Liver (tissue), 8 donors: ENCODE measurements at regions not wholly inside any gene's neighbourhood (a gene's known extent, or its start where the extent isn't known, plus 50 kb on each side); places are given as distances from the start of the nearest gene placed in this dataset.

ENCODE experiments used
- DNase-seq: peaks from one replicate; pipeline ENCODE4 v3.0.0-alpha.2; 2017; ENCODE audit warnings: low spot score
- H3K27ac ChIP-seq, 2 donors: one replicate each; pipeline ENCODE4 v1.7.0; 2013; ENCODE audit warnings: inconsistent platforms in 2 of 2, low read length in 2 of 2, control low read depth in 1 of 2, low read depth in 1 of 2, mild to moderate bottlenecking in 1 of 2
- H3K27me3 ChIP-seq, 4 donors: one replicate each; pipeline versions ENCODE4 v1.6.1 to v1.7.0; 2013; ENCODE audit warnings: low read length in 3 of 4, inconsistent platforms in 1 of 4, mild to moderate bottlenecking in 1 of 4, moderate library complexity in 1 of 4; ENCODE audit not compliant: control insufficient read depth in 4 of 4, insufficient read depth in 4 of 4
- H3K36me3 ChIP-seq, 4 donors: one replicate each; pipeline versions ENCODE4 v1.6.1 to v1.7.0; 2013; ENCODE audit warnings: low read length in 3 of 4, mild to moderate bottlenecking in 3 of 4, low read depth in 1 of 4, moderate library complexity in 1 of 4; ENCODE audit not compliant: control insufficient read depth in 4 of 4, insufficient read depth in 3 of 4
- H3K4me1 ChIP-seq, 4 donors: one replicate each; pipeline versions ENCODE4 v1.6.1 to v1.7.0; 2013; ENCODE audit warnings: low read length in 3 of 4, mild to moderate bottlenecking in 3 of 4, moderate library complexity in 1 of 4; ENCODE audit not compliant: control insufficient read depth in 4 of 4, insufficient read depth in 4 of 4
- H3K4me3 ChIP-seq, 3 donors: one replicate each; pipeline versions ENCODE4 v1.6.1 to v1.7.0; 2013; ENCODE audit warnings: low read length in 3 of 3, control low read depth in 1 of 3, low read depth in 1 of 3, mild to moderate bottlenecking in 1 of 3
- H3K9ac ChIP-seq, 2 donors: one replicate each; pipeline ENCODE4 v1.7.0; 2013; ENCODE audit warnings: low read length in 2 of 2, mild to moderate bottlenecking in 2 of 2, moderate library complexity in 2 of 2, control low read depth in 1 of 2, low read depth in 1 of 2
- H3K9me3 ChIP-seq, 4 donors: one replicate each; pipeline versions ENCODE4 v1.6.1 to v1.7.0; 2013; ENCODE audit warnings: low read length in 3 of 4; ENCODE audit not compliant: control insufficient read depth in 4 of 4
- ATF3 ChIP-seq: IDR thresholded peaks from 2 replicates; pipeline ENCODE4 v1.6.1; 2016; ENCODE audit warnings: antibody characterized with exemption
- CTCF ChIP-seq: fragments of 150-350 bp; IDR thresholded peaks from 2 replicates; pipeline ENCODE4 v1.5.1; 2017; ENCODE audit warnings: improper control_type of control experiment, low read depth, low read length; ENCODE audit not compliant: missing input control
- EGR1 ChIP-seq, 2 donors: IDR thresholded peaks; 2 replicates each; pipeline ENCODE4 v1.6.1; 2016 to 2018; ENCODE audit warnings: antibody characterized with exemption in 2 of 2, low read depth in 2 of 2
- FOXA1 ChIP-seq: IDR thresholded peaks from 2 replicates; pipeline ENCODE4 v1.6.1; 2016; ENCODE audit warnings: antibody characterized with exemption
- FOXA2 ChIP-seq: IDR thresholded peaks from 2 replicates; pipeline ENCODE4 v1.6.1; 2016; ENCODE audit warnings: antibody characterized with exemption
- GABPA ChIP-seq, 2 donors: IDR thresholded peaks in 1 of 2; conservative IDR thresholded peaks in 1 of 2; 2 replicates each; pipeline ENCODE4 v1.6.1; 2016; ENCODE audit warnings: antibody characterized with exemption in 2 of 2, mild to moderate bottlenecking in 1 of 2, moderate library complexity in 1 of 2
- HNF4A ChIP-seq, 2 donors: conservative IDR thresholded peaks; 2 replicates each; pipeline ENCODE4 v1.6.1; 2016; ENCODE audit warnings: antibody characterized with exemption in 2 of 2, mild to moderate bottlenecking in 2 of 2
- HNF4G ChIP-seq: IDR thresholded peaks from 2 replicates; pipeline ENCODE4 v1.6.1; 2016; ENCODE audit warnings: antibody characterized with exemption
- MAX ChIP-seq: IDR thresholded peaks from 2 replicates; pipeline ENCODE4 v1.6.1; 2016; ENCODE audit warnings: antibody characterized with exemption
- NR2F2 ChIP-seq: IDR thresholded peaks from 2 replicates; pipeline ENCODE4 v1.6.1; 2016; ENCODE audit warnings: antibody characterized with exemption
- RAD21 ChIP-seq, 2 donors: IDR thresholded peaks; 2 replicates each; pipeline ENCODE4 v1.6.1; 2016; ENCODE audit warnings: antibody characterized with exemption in 2 of 2, mild to moderate bottlenecking in 2 of 2
- REST ChIP-seq: IDR thresholded peaks from 2 replicates; pipeline ENCODE4 v1.6.1; 2016; ENCODE audit warnings: antibody characterized with exemption, mild to moderate bottlenecking
- RXRA ChIP-seq, 2 donors: IDR thresholded peaks; 2 replicates each; pipeline ENCODE4 v1.6.1; 2017 to 2018; ENCODE audit warnings: antibody characterized with exemption in 2 of 2, mild to moderate bottlenecking in 1 of 2
- SP1 ChIP-seq: IDR thresholded peaks from 2 replicates; pipeline ENCODE4 v1.6.1; 2018; ENCODE audit warnings: antibody characterized with exemption, mild to moderate bottlenecking
- TAF1 ChIP-seq: conservative IDR thresholded peaks from 2 replicates; pipeline ENCODE4 v1.6.1; 2016; ENCODE audit warnings: antibody characterized with exemption, mild to moderate bottlenecking
- YY1 ChIP-seq: IDR thresholded peaks from 2 replicates; pipeline ENCODE4 v1.6.1; 2016; ENCODE audit warnings: antibody characterized with exemption, mild to moderate bottlenecking
- ZBTB33 ChIP-seq: IDR thresholded peaks from 2 replicates; pipeline ENCODE4 v1.6.1; 2016; ENCODE audit warnings: antibody characterized with exemption
- WGBS: extraction: QIAGEN DNeasy Blood & Tissue Kit; methylation state at CpG from one replicate; pipeline ENCODE4 v1.1.7; 2013; 5-methylcytosine and 5-hydroxymethylcytosine counted together
- donor health status: healthy.
- donor health status: healthy.
- donor health status: healthy.
- donor health status: healthy.
- donor health status: healthy.

GRCh38 chr2:134158295-134158694, 95.6 kb upstream of the MGAT5 start (continued):
- TF ChIP-seq ZBTB33 (no peak), TAF1 (no peak), MAX (no peak), FOXA1 (no peak), RAD21 (IDR thresholded peaks at IDR 0.05) (no peak), ATF3 (no peak)

GRCh38 chr2:134161170-134161547, 92.7 kb upstream of the MGAT5 start:
- WGBS = 66% methylated on average over 4 of the region's 4 CpGs
- Histone ChIP-seq H3K4me3 (no peak overlapping the region), H3K27ac (no peak overlapping the region), H3K9ac (no peak overlapping the region), H3K4me1 (peaks cover 0 to 3% (median under 1%) of the 10 kb centered on the region in 4 donors), H3K27me3 (no peaks in the 10 kb centered on the region), H3K9me3 (no peaks in the 10 kb centered on the region), H3K36me3 (no peaks in the 10 kb centered on the region)
- no peak for TF ChIP-seq RXRA (IDR thresholded peaks at IDR 0.05)
- no peak for TF ChIP-seq HNF4A (conservative IDR thresholded peaks at IDR 0.05)
- no peak for TF ChIP-seq SP1
- no peak for TF ChIP-seq FOXA2
- TF ChIP-seq NR2F2 = no peak
- TF ChIP-seq ATF3 = no peak
- TF ChIP-seq YY1 = no peak
- TF ChIP-seq HNF4G = no peak
- TF ChIP-seq TAF1 = no peak
- TF ChIP-seq GABPA (IDR thresholded peaks at IDR 0.05 in 1 of 2, conservative IDR thresholded peaks at IDR 0.05 in 1 of 2) = no peak
- TF ChIP-seq EGR1 (IDR thresholded peaks at IDR 0.05; ENCODE audit: low read depth in 2 of 2) = no peak
- no peak for TF ChIP-seq CTCF
- no peak for TF ChIP-seq REST
- TF ChIP-seq ZBTB33 = no peak
- DNase-seq = no peak
